GM20431 (cell line): ENCODE measurements at regions not wholly inside any gene's neighbourhood (a gene's known extent, or its start where the extent isn't known, plus 50 kb on each side); places are given as distances from the start of the nearest gene placed in this dataset.
"Not testable (repeated sequence)": the region's sequence is repeated elsewhere in the genome, so short reads cannot be mapped to it uniquely, and the experiment has no call there.

Experiments
- in situ Hi-C: fragments of 300-500 bp; cut with MseI, MboI; formaldehyde crosslinking; loops from one replicate; pipeline ENCODE4 v1.15.0; 2020; ENCODE audit warnings: low sequenced_read_pairs; ENCODE audit not compliant: unreplicated experiment

DNA sequence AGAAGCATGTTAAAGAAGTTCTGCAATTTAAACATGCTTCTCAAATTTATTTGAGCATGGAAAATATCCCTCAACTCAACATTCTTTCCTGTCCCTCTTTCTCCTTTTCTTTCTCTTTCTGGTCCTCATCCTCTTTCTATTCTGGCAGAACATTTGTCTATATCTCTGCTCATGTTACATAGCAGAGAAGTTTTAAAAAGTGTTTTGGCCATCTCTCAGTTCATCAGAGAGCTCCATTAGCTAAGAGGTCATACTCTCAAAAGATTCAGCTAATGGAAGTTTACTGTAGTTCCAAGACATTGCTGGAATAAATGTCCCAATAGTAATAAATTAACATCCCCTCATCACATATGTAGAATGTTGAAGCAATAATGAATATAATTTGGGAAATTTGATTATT, 53.5 kb downstream of the XCL2 start:
- in situ Hi-C loops: no loop called here

GRCh38 chr1:168488138-168488537, 55.7 kb downstream of the XCL2 start:
- in situ Hi-C loops: no loop called here

DNA sequence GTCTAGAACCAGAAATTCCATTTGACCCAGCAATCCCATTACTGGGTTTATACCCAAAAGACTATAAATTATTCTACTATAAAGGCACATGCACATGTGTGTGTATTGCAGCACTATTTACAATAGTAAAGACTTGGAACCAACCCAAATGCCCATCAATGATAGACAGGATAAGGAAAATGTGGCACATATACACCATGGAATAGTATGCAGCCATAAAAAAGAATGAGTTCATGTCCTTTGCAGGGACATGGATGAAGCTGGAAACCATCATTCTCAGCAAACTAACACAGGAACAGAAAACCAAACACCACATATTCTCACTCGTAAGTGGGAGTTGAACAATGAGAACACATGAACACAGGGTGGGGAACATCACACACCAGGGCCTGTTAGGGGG, 57.0 kb downstream of the XCL2 start:
- in situ Hi-C loops: not testable (repeated sequence)

GRCh38 chr1:168485048-168485447, 58.7 kb downstream of the XCL2 start:
- in situ Hi-C loops: no loop called here

DNA sequence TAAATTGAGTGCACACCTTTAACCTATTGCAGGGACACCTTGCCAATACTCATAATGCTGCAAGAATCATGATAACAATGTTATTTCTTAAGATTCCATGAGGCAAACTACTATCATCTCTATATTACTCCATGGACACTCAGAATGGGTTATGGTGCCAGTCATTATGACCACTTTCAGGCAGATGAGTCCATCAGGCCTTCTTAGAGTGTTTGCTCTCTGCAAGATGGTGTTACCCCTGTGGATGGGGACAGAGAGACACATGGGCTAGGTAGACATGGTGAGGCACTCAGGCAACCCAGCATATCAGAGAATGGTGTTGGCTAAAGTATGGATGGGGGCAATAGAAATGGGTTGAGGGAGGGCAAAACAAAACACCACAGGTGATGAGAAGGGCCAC, 59.7 kb downstream of the XCL2 start:
- in situ Hi-C loops: no loop called here

DNA sequence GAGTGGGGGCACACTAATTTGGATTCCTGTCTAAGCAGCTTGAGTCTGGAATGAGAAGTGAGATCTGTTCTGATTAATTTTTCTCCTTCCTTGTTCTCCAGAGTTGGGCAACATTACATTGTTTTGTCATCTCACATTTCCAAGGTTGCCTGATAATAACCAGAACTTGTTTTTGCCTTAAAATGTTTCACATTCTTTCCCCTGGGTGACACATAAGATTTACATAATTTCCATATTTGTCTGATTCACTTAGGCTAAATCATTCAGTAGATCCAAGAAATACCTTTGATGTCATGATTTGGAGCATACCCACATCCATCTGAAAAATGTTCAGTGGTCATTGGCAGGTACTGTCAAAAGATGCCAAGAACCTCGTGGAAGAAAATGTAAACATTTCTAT, 60.3 kb downstream of the XCL2 start:
- in situ Hi-C loops: no loop called here

DNA sequence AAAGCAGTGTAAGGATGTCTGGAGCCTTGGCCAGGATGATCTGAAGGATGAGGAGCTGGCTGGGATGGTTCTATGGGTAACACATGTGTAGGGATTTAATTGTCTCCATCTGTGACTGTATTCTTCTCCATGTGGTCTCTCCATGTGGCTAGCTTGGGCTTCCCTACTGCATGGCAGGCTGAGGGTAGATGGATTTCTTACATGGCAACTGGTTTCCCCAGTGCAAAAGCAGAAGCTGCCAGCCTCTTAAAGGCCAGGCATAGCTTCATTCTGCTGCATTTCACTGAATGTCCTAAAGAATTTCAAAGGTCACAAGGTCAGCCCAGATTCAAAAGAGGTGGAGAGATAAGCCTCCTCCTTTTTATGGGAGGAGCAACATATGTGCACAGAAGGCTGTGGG, 61.7 kb downstream of the XCL2 start:
- in situ Hi-C loops: no loop called here

GRCh38 chr1:168481586-168481985, 62.2 kb downstream of the XCL2 start:
- in situ Hi-C loops: no loop called here

GRCh38 chr1:168480997-168481396, 62.8 kb downstream of the XCL2 start:
- in situ Hi-C loops: no loop called here

GRCh38 chr1:168477792-168478191, 66.0 kb downstream of the XCL2 start:
- in situ Hi-C loops: no loop called here

DNA sequence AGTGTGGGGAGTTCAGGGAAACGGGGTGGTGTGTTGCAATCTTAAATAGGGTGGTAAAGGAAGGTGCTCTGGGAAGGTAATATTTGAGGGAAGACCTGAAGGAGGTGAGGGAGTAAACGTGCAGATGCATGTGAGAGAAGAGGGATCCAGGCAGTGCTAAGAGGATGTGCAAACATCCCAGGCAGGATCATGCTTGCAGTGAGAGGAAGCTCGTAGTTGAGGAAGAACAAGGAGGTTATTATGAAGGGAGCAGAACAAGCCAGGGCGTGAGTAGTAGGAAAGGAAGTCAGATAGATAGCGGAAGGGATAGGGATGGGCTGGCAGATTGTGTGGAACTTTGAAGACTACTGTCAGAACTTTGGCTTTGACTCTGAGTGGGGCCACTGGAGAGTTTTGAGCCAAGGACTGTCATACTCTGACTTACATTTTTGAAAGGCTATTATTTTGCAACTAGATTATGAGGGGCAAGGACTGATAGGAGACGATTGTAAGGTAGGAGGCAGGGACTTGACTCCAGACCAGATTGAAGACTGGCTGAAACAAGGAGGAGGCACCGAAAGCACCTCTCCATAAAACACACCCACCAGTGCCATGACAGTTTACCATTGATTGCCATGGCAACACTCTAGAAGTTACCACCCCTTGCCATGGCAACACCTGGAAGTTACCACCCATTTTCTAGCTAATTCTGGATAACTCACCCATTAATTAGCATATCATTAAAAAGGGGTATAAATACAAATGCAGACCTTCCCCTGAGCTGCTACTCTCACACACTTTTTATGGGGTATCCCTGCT, 67.0 kb downstream of the XCL2 start:
- in situ Hi-C loops: no loop called here

DNA sequence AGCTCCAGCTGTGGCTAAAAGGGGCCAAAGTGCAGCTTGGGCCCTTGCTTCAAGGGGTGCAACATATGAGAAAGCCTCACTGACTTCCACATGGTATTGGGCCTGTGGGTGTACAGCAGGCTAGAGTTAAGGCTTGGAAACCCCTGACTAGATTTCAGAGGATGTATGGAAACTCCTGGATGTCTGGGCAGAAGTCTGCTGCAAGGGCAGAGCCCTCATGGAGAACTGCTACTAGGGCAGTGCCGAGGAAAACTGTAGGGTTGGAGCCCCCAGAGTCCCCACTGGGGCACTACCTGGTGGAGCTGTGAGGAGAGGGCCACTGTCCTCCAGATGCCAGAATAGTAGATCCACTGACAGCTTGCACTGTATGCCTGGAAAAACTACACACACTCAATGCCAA, 69.5 kb downstream of the XCL2 start:
- in situ Hi-C loops: no loop called here

DNA sequence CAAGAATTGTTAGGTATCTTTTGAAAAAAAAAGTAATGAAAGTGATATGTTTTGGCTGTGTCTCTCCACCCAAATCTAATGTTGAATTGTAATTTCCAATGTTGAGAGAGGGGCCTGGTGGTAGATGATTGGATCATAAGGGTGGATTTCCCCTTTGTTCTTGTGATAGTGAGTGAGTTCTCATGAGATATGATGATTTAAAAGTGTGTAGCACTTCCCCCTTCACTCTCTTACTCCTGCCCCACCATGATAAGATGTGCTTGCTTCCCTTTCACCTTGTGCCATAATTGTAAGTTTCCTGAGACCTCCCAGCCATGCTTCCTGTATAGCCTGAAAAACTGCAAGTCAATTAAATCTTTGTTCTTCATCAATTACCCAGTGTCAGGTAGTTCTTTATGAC, 70.7 kb downstream of the XCL2 start:
- in situ Hi-C loops: no loop called here

- in situ Hi-C loops: no loop called here
These were observed 71.6 kb downstream of the XCL2 start for GRCh38 chr1:168472223-168472622.

- in situ Hi-C loops: no loop called here
These were observed 72.8 kb downstream of the XCL2 start for GRCh38 chr1:168470901-168471431.

- in situ Hi-C loops: no loop called here
These were observed 74.1 kb downstream of the XCL2 start for GRCh38 chr1:168469690-168470089.

GRCh38 chr1:168468822-168469221, 75.0 kb downstream of the XCL2 start:
- in situ Hi-C loops: no loop called here

- in situ Hi-C loops: no loop called here
These were observed 75.6 kb downstream of the XCL2 start for GRCh38 chr1:168468042-168468809.

DNA sequence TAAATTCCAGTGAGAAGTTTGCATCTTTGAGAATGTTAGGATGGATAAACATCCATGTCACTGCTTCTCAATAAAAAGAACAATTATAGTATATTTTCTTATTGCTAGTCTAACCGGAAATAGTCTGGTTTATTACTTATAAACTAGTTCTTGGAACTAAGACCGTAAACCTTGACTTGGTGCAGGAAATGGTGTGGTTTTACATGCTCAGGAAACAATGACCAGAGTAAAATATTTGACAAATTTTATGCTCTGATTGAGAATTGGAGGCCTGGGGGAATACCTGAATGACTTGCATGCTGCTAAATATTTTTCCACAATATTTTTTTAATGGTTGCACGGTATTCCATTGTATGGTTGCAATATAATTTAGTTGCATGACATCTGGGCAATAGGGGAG, 76.3 kb downstream of the XCL2 start:
- in situ Hi-C loops: no loop called here

GRCh38 chr1:168466714-168467131, 77.1 kb downstream of the XCL2 start:
- in situ Hi-C loops: no loop called here

DNA sequence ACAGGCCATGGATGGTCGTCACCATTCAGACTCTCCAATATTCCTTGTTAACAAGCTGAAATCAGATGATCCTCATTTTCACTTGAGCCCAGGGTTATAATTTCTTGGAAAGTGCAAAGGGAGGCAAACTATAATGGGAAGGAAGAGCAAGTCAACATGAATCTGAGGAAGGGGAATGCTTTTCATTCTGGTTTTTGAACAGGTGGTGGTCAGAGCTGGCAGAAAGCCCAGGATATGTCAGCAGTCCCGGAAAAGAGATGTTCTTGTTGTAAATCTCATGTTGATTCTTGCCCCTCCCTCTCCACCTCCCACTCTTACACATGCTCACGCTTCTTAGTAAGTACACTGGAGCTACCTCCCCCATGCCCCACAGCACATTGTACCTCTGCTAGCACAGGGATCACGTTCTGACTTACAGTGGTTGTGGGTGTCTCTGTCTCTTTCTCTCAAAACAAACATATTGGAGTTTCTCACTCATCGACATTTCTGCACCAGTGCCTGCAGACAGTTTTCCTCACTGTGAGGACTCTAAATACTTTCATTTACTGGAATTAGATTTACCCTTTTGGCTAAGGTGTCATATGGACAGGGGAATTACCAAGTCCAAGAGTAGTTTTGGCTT, 77.6 kb downstream of the XCL2 start:
- in situ Hi-C loops: no loop called here
